Colonic mucosa (tissue), 4 donors: ENCODE measurements at regions not wholly inside any gene's neighbourhood (a gene's known extent, or its start where the extent isn't known, plus 50 kb on each side); places are given as distances from the start of the nearest gene placed in this dataset.
A peak's percentile ranks its signal among the peaks of the same experiment; 100 is the strongest.

Experiments used
- DNase-seq: peaks from one replicate; pipeline ENCODE4 v3.0.0-alpha.2; 2020
- H3K27ac ChIP-seq: fragments of 200-600 bp; one replicate; pipeline ENCODE4 v1.8.0; 2021
- H3K27me3 ChIP-seq: fragments of 200-600 bp; one replicate; pipeline ENCODE4 v1.8.0; 2021
- H3K36me3 ChIP-seq: fragments of 200-600 bp; one replicate; pipeline ENCODE4 v1.8.0; 2021
- H3K4me1 ChIP-seq: fragments of 200-600 bp; one replicate; pipeline ENCODE4 v1.8.0; 2021; ENCODE audit warnings: mild to moderate bottlenecking
- H3K4me3 ChIP-seq: fragments of 200-600 bp; one replicate; pipeline ENCODE4 v1.8.0; 2021
- H3K9ac ChIP-seq, 2 donors: one replicate each; pipeline ENCODE4 v1.7.0; 2013; ENCODE audit warnings: control low read depth in 2 of 2, low read depth in 2 of 2, low read length in 2 of 2
- H3K9me3 ChIP-seq: fragments of 200-600 bp; one replicate; pipeline ENCODE4 v1.8.0; 2021
- intact Hi-C: fragments of 100-400 bp; cut with DNase I; formaldehyde crosslinking; loops from one replicate; pipeline ENCODE4 v1.14.1; 2022
- TF ChIP-seq, protein P1 (sequence below): fragments of 200-600 bp; IDR thresholded peaks from one replicate; pipeline ENCODE4 v1.8.0; 2022; ENCODE audit warnings: antibody characterized with exemption, mild to moderate bottlenecking
- donor health status: healthy.
- donor health status: DM: no; HTN: no; CAD: no.
- donor health status: DM: no; HTN: no; CAD: no.

DNA sequence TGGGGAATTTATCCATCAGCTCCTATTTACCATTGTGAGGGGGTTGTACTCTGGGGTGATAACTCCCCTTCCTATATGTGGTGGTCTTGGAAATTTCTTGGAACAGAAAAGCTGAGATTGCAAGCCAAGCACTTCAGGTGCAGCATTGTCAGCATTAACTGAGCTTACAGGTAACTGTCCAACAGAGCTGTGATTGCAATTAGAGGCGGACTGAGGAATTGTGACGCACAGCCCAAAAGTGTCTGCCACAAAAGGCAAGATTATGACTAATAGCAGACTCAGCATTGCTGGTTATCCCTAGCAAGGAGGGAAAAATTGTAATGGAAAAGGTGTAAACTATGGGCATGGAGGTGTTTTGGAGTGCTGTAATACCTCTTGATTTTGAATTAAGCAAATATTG is 126.1 kb upstream of the AGR3 start:
- DNase-seq = no peak
- no peaks in the 10 kb centered on the region for H3K27me3 ChIP-seq
- no peak overlapping the region for H3K4me3 ChIP-seq
- TF ChIP-seq, protein P1, sequence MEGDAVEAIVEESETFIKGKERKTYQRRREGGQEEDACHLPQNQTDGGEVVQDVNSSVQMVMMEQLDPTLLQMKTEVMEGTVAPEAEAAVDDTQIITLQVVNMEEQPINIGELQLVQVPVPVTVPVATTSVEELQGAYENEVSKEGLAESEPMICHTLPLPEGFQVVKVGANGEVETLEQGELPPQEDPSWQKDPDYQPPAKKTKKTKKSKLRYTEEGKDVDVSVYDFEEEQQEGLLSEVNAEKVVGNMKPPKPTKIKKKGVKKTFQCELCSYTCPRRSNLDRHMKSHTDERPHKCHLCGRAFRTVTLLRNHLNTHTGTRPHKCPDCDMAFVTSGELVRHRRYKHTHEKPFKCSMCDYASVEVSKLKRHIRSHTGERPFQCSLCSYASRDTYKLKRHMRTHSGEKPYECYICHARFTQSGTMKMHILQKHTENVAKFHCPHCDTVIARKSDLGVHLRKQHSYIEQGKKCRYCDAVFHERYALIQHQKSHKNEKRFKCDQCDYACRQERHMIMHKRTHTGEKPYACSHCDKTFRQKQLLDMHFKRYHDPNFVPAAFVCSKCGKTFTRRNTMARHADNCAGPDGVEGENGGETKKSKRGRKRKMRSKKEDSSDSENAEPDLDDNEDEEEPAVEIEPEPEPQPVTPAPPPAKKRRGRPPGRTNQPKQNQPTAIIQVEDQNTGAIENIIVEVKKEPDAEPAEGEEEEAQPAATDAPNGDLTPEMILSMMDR = no peak
- no peaks in the 10 kb centered on the region for H3K36me3 ChIP-seq
- H3K4me1 ChIP-seq = no peaks in the 10 kb centered on the region
- no peaks in the 10 kb centered on the region for H3K9me3 ChIP-seq
- intact Hi-C loops = no loop called here
- no peak overlapping the region for H3K9ac ChIP-seq
- no peak overlapping the region for H3K27ac ChIP-seq

DNA sequence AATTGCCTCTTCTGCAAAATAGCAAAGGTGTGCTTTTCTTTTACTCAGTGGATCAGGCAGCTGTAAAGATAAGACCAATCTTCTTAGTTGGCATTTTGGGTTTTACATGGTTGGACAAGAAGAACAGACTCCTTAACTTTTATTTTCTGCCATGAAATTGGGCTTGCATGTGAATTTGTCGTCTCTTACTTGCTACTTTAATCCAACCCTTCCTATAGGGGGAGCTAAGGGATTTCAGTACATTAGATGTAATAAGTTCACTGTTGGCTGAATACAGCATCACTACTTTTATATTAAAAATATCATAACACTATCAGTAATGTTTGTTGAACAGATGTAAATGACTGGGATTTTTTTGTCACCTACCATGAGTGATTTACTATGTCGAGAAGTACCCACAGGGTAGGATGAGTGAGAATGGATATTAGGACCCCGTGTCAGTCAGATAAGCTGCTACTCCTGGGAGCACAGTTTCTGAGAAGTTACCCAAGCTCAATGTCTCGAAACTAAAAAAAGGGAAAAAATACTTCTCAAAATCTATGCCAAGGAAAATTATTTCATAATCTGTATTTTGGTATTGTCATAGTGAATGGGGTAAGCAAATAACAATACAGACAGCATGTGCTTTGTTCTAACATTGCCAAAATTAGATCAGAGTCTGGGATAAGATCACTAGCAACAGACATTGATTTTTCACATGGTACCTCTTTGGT is 127.4 kb upstream of the AGR3 start:
- no peak for DNase-seq
- H3K36me3 ChIP-seq = no peaks in the 10 kb centered on the region
- H3K9ac ChIP-seq = no peak overlapping the region
- no peaks in the 10 kb centered on the region for H3K27me3 ChIP-seq
- TF ChIP-seq, protein P1 = peak; percentile 21
- H3K27ac ChIP-seq = no peak overlapping the region
- intact Hi-C loops = no loop called here
- H3K4me1 ChIP-seq = no peaks in the 10 kb centered on the region
- H3K4me3 ChIP-seq = no peak overlapping the region
- H3K9me3 ChIP-seq = no peaks in the 10 kb centered on the region

DNA sequence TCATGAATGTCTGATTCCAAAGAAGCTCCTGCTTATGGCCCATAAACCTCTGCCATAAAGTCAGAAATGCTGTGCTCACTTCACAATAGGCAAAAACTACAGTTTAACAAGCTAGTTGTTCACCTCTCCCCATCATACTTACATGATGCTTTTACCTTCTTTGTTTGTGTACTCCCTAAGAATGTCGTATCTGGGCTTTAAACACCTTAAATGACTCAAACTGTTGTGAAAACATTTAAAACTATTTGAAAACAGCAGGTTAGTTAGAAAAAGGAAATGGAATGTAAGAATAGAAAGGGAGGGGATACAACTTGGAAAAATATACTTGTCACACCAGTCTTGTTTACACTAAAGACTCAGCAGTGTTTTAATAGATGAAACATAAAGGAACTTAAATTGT is 128.2 kb upstream of the AGR3 start:
- Histone ChIP-seq H3K27ac (no peak overlapping the region), H3K9me3 (no peaks in the 10 kb centered on the region), H3K4me1 (no peaks in the 10 kb centered on the region), H3K36me3 (no peaks in the 10 kb centered on the region), H3K4me3 (no peak overlapping the region), H3K27me3 (no peaks in the 10 kb centered on the region), H3K9ac (no peak overlapping the region)
- intact Hi-C loops = no loop called here
- TF ChIP-seq, protein P1 = no peak
- DNase-seq = no peak

DNA sequence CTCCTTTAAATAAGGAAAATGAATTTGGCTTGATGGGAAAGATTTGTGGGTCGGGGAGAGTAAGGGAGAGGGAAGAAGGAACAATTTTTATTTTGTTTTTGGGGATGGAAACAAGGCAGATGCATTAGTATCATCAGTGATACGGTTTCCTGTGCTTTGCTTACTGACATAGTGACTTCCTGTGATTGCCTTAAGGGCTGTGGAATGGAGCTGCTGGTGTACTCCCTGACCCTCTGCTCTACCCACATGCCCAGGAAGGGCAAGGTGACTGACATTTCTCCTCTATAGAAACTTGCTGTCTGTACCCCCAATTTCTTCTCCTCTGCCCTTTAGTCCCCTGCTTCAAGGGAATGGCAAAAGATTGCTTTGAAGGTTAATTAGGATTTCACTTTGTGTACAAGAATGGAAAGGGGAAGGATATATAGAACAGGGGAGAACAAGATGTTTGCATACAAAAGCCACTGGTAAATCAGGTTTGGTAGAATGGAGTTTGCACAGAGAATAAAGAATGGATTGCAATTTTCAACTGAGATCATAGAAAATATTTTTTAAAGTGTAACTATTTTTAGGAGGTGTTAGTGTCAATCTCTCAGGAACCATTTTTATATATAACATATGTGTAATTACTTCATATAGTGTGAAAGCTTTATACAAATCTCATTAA is 129.0 kb upstream of the AGR3 start:
- no peak overlapping the region for H3K27ac ChIP-seq
- no peak overlapping the region for H3K9ac ChIP-seq
- DNase-seq = no peak
- no peak overlapping the region for H3K4me3 ChIP-seq
- H3K27me3 ChIP-seq = no peaks in the 10 kb centered on the region
- H3K36me3 ChIP-seq = no peaks in the 10 kb centered on the region
- intact Hi-C loops = no loop called here
- H3K9me3 ChIP-seq = no peaks in the 10 kb centered on the region
- no peaks in the 10 kb centered on the region for H3K4me1 ChIP-seq
- TF ChIP-seq, protein P1 = no peak

DNA sequence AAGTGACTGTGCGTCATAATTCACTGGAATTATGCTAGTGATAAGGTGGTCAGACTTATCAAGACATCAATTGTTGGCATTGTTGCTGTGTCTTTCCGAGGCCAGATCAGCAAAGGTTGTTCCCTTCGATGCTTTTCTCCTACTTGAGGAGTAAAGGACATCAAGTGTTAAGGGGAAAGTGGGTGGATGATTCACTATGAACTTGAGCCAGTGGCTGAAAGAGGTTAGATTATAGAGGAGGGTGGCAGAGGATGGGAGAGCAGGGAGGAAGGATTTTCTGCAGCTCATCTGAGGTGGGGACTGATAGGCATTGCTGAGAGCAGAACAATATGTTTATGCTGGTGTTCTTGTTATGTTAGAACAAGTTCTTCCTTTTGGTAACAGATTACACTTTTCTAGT is 131.4 kb upstream of the AGR3 start:
- H3K27ac ChIP-seq = no peak overlapping the region
- no peak overlapping the region for H3K9ac ChIP-seq
- H3K4me1 ChIP-seq = no peaks in the 10 kb centered on the region
- H3K27me3 ChIP-seq = no peaks in the 10 kb centered on the region
- no peak for DNase-seq
- TF ChIP-seq, protein P1 = no peak
- intact Hi-C loops = no loop called here
- H3K4me3 ChIP-seq = no peak overlapping the region
- H3K36me3 ChIP-seq = no peaks in the 10 kb centered on the region
- H3K9me3 ChIP-seq = no peaks in the 10 kb centered on the region
